ENCODE measurements at regions not wholly inside any gene's neighbourhood (a gene's known extent, or its start where the extent isn't known, plus 50 kb on each side); places are given as distances from the start of the nearest gene placed in this dataset.

- DNase-seq = no peak
Observed at GRCh38 chr10:126851414-126852108, 53.7 kb upstream of the DOCK1 start.

GRCh38 chr10:126854726-126855495 lies 50.3 kb upstream of the DOCK1 start:
- DNase-seq = no peak

Data from activated CD4-positive, alpha-beta T cell treated with anti-CD3 and anti-CD28 coated beads for 48 hours (primary cell).